ENCODE measurements at regions not wholly inside any gene's neighbourhood (a gene's known extent, or its start where the extent isn't known, plus 50 kb on each side); places are given as distances from the start of the nearest gene placed in this dataset.

- Histone ChIP-seq H3K27me3 (ENCODE audit: insufficient read depth, low read length) (no peaks in the 10 kb centered on the region), H3K9ac (ENCODE audit: low read depth, low read length) (no peak overlapping the region), H3K36me3 (ENCODE audit: insufficient read depth, low read depth, low read length) (no peaks in the 10 kb centered on the region), H3K4me3 (ENCODE audit: low read length) (no peak overlapping the region), H3K4me1 (ENCODE audit: insufficient read depth, low read length) (peaks cover under 1% of the 10 kb centered on the region; the same call in 1 of the 2 replicates), H3K9me3 (ENCODE audit: insufficient read depth, low read depth, low read length) (no peaks in the 10 kb centered on the region), H3K27ac (ENCODE audit: low read length) (no peak overlapping the region)
Observed at GRCh38 chr3:76965122-76965725, 74.7 kb upstream of the ROBO2 start.

- H3K4me3 ChIP-seq (ENCODE audit: low read length) = no peak overlapping the region
- H3K9ac ChIP-seq (ENCODE audit: low read depth, low read length) = no peak overlapping the region
- H3K36me3 ChIP-seq (ENCODE audit: insufficient read depth, low read depth, low read length) = no peaks in the 10 kb centered on the region
- no peak overlapping the region for H3K27ac ChIP-seq (ENCODE audit: low read length)
- peaks cover 4% of the 10 kb centered on the region; the same call in 1 of the 2 replicates for H3K4me1 ChIP-seq (ENCODE audit: insufficient read depth, low read length)
- no peaks in the 10 kb centered on the region for H3K9me3 ChIP-seq (ENCODE audit: insufficient read depth, low read depth, low read length)
- no peaks in the 10 kb centered on the region for H3K27me3 ChIP-seq (ENCODE audit: insufficient read depth, low read length)
Observed at GRCh38 chr3:76969471-76969870, 70.4 kb upstream of the ROBO2 start.

DNA sequence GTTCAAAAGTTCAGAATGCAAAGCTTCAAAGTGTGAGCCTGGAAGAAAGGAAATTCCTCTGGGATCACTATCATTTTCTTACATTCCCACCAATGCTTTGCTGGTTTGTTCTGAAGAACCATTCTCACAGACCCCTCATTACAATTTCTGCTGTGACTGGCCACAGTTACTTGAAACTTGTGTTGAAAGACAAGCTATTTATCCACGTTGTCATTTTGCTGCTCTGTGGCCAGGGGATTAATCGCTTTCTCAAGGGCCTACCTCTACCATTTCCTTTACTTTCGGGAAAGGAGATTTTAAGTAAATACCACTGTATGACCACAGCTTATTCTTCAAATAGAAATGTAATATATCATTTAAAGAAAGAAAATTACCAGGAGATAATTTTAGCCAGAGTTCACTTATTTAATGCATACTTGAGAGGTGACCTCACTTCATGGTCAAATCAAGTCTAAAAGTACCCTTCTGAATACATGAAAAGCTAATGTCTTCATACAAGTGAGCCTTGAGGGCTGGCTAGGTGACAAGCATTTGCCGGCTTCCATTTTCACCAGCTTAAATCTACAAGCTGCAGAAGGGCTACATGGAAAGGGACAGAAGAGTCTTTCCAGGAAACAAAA is 69.8 kb upstream of the ROBO2 start:
- Histone ChIP-seq H3K36me3 (ENCODE audit: insufficient read depth, low read depth, low read length) (no peaks in the 10 kb centered on the region), H3K4me1 (ENCODE audit: insufficient read depth, low read length) (peaks cover 4% of the 10 kb centered on the region; the same call in 1 of the 2 replicates), H3K27me3 (ENCODE audit: insufficient read depth, low read length) (no peaks in the 10 kb centered on the region), H3K4me3 (ENCODE audit: low read length) (no peak overlapping the region), H3K9ac (ENCODE audit: low read depth, low read length) (no peak overlapping the region), H3K27ac (ENCODE audit: low read length) (no peak overlapping the region), H3K9me3 (ENCODE audit: insufficient read depth, low read depth, low read length) (no peaks in the 10 kb centered on the region)

GRCh38 chr3:76972624-76973296 is 67.1 kb upstream of the ROBO2 start:
- no peak overlapping the region for H3K9ac ChIP-seq (ENCODE audit: low read depth, low read length)
- H3K27ac ChIP-seq (ENCODE audit: low read length) = no peak overlapping the region
- H3K36me3 ChIP-seq (ENCODE audit: insufficient read depth, low read depth, low read length) = no peaks in the 10 kb centered on the region
- peaks cover 7% of the 10 kb centered on the region for H3K4me1 ChIP-seq (ENCODE audit: insufficient read depth, low read length)
- no peak overlapping the region for H3K4me3 ChIP-seq (ENCODE audit: low read length)
- no peaks in the 10 kb centered on the region for H3K27me3 ChIP-seq (ENCODE audit: insufficient read depth, low read length)
- H3K9me3 ChIP-seq (ENCODE audit: insufficient read depth, low read depth, low read length) = no peaks in the 10 kb centered on the region

DNA sequence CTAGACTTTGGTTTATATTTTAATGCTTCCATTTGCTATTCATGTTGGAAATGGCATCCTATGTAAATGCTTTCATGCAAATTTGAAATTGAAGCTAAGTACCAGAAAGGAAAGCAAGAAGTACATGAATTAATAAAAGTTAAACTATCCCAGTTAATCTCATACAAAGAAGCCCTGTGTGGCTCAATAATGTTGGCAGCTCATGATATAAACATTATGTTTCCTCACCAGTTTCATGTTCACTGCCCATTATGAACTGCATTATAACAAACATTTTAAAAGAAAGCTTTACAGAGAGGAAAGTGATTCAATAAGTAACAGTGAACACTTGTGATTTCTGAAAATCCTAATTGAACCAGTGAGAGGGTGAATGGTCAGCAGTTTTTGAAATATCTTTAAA is 62.9 kb upstream of the ROBO2 start:
- no peak overlapping the region for H3K27ac ChIP-seq (ENCODE audit: low read length)
- H3K9me3 ChIP-seq (ENCODE audit: insufficient read depth, low read depth, low read length) = no peaks in the 10 kb centered on the region
- no peak overlapping the region for H3K4me3 ChIP-seq (ENCODE audit: low read length)
- H3K36me3 ChIP-seq (ENCODE audit: insufficient read depth, low read depth, low read length) = no peaks in the 10 kb centered on the region
- no peaks in the 10 kb centered on the region for H3K27me3 ChIP-seq (ENCODE audit: insufficient read depth, low read length)
- H3K4me1 ChIP-seq (ENCODE audit: insufficient read depth, low read length) = peaks cover 3% of the 10 kb centered on the region; the same call in 1 of the 2 replicates
- no peak overlapping the region for H3K9ac ChIP-seq (ENCODE audit: low read depth, low read length)

- H3K9ac ChIP-seq (ENCODE audit: low read depth, low read length) = no peak overlapping the region
- no peaks in the 10 kb centered on the region for H3K9me3 ChIP-seq (ENCODE audit: insufficient read depth, low read depth, low read length)
- H3K27ac ChIP-seq (ENCODE audit: low read length) = no peak overlapping the region
- no peaks in the 10 kb centered on the region for H3K4me1 ChIP-seq (ENCODE audit: insufficient read depth, low read length)
- H3K4me3 ChIP-seq (ENCODE audit: low read length) = no peak overlapping the region
- no peaks in the 10 kb centered on the region for H3K36me3 ChIP-seq (ENCODE audit: insufficient read depth, low read depth, low read length)
- no peaks in the 10 kb centered on the region for H3K27me3 ChIP-seq (ENCODE audit: insufficient read depth, low read length)
Observed at GRCh38 chr3:76985645-76986044, 54.3 kb upstream of the ROBO2 start.

- Histone ChIP-seq H3K27me3 (ENCODE audit: insufficient read depth, low read length) (no peaks in the 10 kb centered on the region), H3K9ac (ENCODE audit: low read depth, low read length) (no peak overlapping the region), H3K4me1 (ENCODE audit: insufficient read depth, low read length) (no peaks in the 10 kb centered on the region), H3K4me3 (ENCODE audit: low read length) (no peak overlapping the region), H3K36me3 (ENCODE audit: insufficient read depth, low read depth, low read length) (no peaks in the 10 kb centered on the region), H3K9me3 (ENCODE audit: insufficient read depth, low read depth, low read length) (no peaks in the 10 kb centered on the region), H3K27ac (ENCODE audit: low read length) (no peak overlapping the region)
Observed at GRCh38 chr3:76986876-76987474, 52.9 kb upstream of the ROBO2 start.

All from iPS-20b (cell line).